Gastroesophageal sphincter (tissue), 4 donors: ENCODE measurements at regions not wholly inside any gene's neighbourhood (a gene's known extent, or its start where the extent isn't known, plus 50 kb on each side); places are given as distances from the start of the nearest gene placed in this dataset.

Experiments
- ATAC-seq: fragments of 150-250 bp; one replicate; pipeline ENCODE4 v1.9.1; 2016; ENCODE audit warnings: mild to moderate bottlenecking, moderate library complexity
- H3K27ac ChIP-seq, 4 donors: fragments of 200-600 bp; sonication (generic) in 3 of 4; 1 replicate in 3 of 4; 2 replicates in 1 of 4; pipeline ENCODE4 v1.5.1; 2016 to 2019
- H3K27me3 ChIP-seq: fragments of 200-600 bp; sonication (generic); one replicate; pipeline ENCODE4 v1.5.1; 2019
- H3K36me3 ChIP-seq, 2 donors: fragments of 200-600 bp; sonication (generic); one replicate each; pipeline ENCODE4 v1.5.1; 2019; ENCODE audit warnings: control low read depth in 1 of 2
- H3K4me1 ChIP-seq, 3 donors: fragments of 200-600 bp; sonication (generic); 1 replicate in 2 of 3; 2 replicates in 1 of 3; pipeline ENCODE4 v1.5.1; 2016 to 2019; ENCODE audit warnings: control low read depth in 2 of 3
- H3K4me3 ChIP-seq, 2 donors: fragments of 200-600 bp; sonication (generic); one replicate each; pipeline ENCODE4 v1.5.1; 2019; ENCODE audit warnings: mild to moderate bottlenecking in 1 of 2, moderate library complexity in 1 of 2
- H3K9me3 ChIP-seq, 3 donors: fragments of 200-600 bp; sonication (generic); one replicate each; pipeline ENCODE4 v1.5.1; 2017 to 2019; ENCODE audit warnings: control low read depth in 2 of 3
- CTCF ChIP-seq, 4 experiments: fragments of 200-600 bp in 2 of 4; fragments of 450-650 bp in 2 of 4; sonication (generic) in 1 of 4; IDR thresholded peaks; one replicate each; pipeline ENCODE4 v1.5.1; 2017 to 2019; ENCODE audit warnings: antibody characterized with exemption in 4 of 4, mild to moderate bottlenecking in 2 of 4, moderate library complexity in 2 of 4
- EP300 ChIP-seq: sonication (generic); formaldehyde crosslinking; IDR thresholded peaks from one replicate; pipeline ENCODE4 v1.6.1; 2017; ENCODE audit warnings: antibody characterized with exemption, mild to moderate bottlenecking
- POLR2A ChIP-seq, 2 donors: fragments of 450-650 bp; IDR thresholded peaks; one replicate each; pipeline ENCODE4 v1.6.1; 2017; ENCODE audit warnings: antibody characterized with exemption in 2 of 2, mild to moderate bottlenecking in 2 of 2, moderate library complexity in 1 of 2
- POLR2AphosphoS5 ChIP-seq: sonication (generic); formaldehyde crosslinking; IDR thresholded peaks from one replicate; pipeline ENCODE4 v1.6.1; 2017; ENCODE audit warnings: antibody characterized with exemption
- WGBS, 2 donors: methylation state at CpG; one replicate each; pipeline ENCODE4 v1.1.5; 2018; ENCODE audit warnings: low coverage in 1 of 2; 5-methylcytosine and 5-hydroxymethylcytosine counted together

- 25 to 46% methylated on average over 1 of the region's 1 CpG for WGBS, 2 donors
- ATAC-seq: no peak
- Histone ChIP-seq H3K9me3 (peaks cover 0 to 8% (median 0%) of the 10 kb centered on the region in 3 donors), H3K36me3 (no peaks in the 10 kb centered on the region), H3K27me3 (no peaks in the 10 kb centered on the region), H3K27ac (no peak overlapping the region), H3K4me1 (no peaks in the 10 kb centered on the region), H3K4me3 (no peak overlapping the region)
- no peak for TF ChIP-seq EP300
- no peak for TF ChIP-seq CTCF (IDR thresholded peaks at IDR 0.05)
- no peak for TF ChIP-seq POLR2A (IDR thresholded peaks at IDR 0.05)
- no peak for TF ChIP-seq POLR2AphosphoS5
These were observed 317.6 kb downstream of the PLA2G4A start for GRCh38 chr1:187146388-187146787.

GRCh38 chr1:187151555-187151954, 322.8 kb downstream of the PLA2G4A start:
- Histone ChIP-seq H3K4me3 (no peak overlapping the region), H3K4me1 (no peaks in the 10 kb centered on the region), H3K27ac (no peak overlapping the region), H3K9me3 (peaks cover 0 to 32% (median 0%) of the 10 kb centered on the region in 3 donors), H3K27me3 (no peaks in the 10 kb centered on the region), H3K36me3 (no peaks in the 10 kb centered on the region)
- TF ChIP-seq POLR2A (IDR thresholded peaks at IDR 0.05): no peak
- TF ChIP-seq POLR2AphosphoS5: no peak
- TF ChIP-seq EP300: no peak
- no peak for TF ChIP-seq CTCF (IDR thresholded peaks at IDR 0.05)
- ATAC-seq: no peak

- H3K4me1 ChIP-seq: no peaks in the 10 kb centered on the region
- H3K4me3 ChIP-seq: no peak overlapping the region
- H3K36me3 ChIP-seq: no peaks in the 10 kb centered on the region
- peaks cover 0 to 32% (median 0%) of the 10 kb centered on the region in 3 donors for H3K9me3 ChIP-seq
- ATAC-seq: no peak
- H3K27ac ChIP-seq: no peak overlapping the region
- 44% methylated on average over 1 of the region's 1 CpG; no CpG with 5 or more reads in 1 of the 2 donors for WGBS, 2 donors
- TF ChIP-seq CTCF (IDR thresholded peaks at IDR 0.05) (no peak), POLR2AphosphoS5 (no peak), EP300 (no peak), POLR2A (IDR thresholded peaks at IDR 0.05) (no peak)
- no peaks in the 10 kb centered on the region for H3K27me3 ChIP-seq
These were observed 324.3 kb downstream of the PLA2G4A start for GRCh38 chr1:187153047-187153446.

- H3K4me3 ChIP-seq: no peak overlapping the region
- H3K4me1 ChIP-seq: no peaks in the 10 kb centered on the region
- H3K9me3 ChIP-seq: peaks cover 0 to 21% (median 0%) of the 10 kb centered on the region in 3 donors
- WGBS, 2 donors: 40 to 56% methylated on average over 1 of the region's 1 CpG
- ATAC-seq: no peak
- no peak overlapping the region for H3K27ac ChIP-seq
- no peaks in the 10 kb centered on the region for H3K36me3 ChIP-seq
- H3K27me3 ChIP-seq: no peaks in the 10 kb centered on the region
- no peak for TF ChIP-seq CTCF (IDR thresholded peaks at IDR 0.05)
- TF ChIP-seq EP300: no peak
- TF ChIP-seq POLR2A (IDR thresholded peaks at IDR 0.05): no peak
- no peak for TF ChIP-seq POLR2AphosphoS5
These were observed 328.4 kb downstream of the PLA2G4A start for GRCh38 chr1:187157115-187157514.

GRCh38 chr1:187157552-187157951, 328.8 kb downstream of the PLA2G4A start:
- 40 to 70% methylated on average over 1 to 2 of the region's 2 CpGs for WGBS, 2 donors
- Histone ChIP-seq H3K36me3 (no peaks in the 10 kb centered on the region), H3K27me3 (no peaks in the 10 kb centered on the region), H3K4me1 (no peaks in the 10 kb centered on the region), H3K27ac (no peak overlapping the region), H3K9me3 (peaks cover 0 to 17% (median 0%) of the 10 kb centered on the region in 3 donors), H3K4me3 (no peak overlapping the region)
- TF ChIP-seq POLR2AphosphoS5 (no peak), POLR2A (IDR thresholded peaks at IDR 0.05) (no peak), CTCF (IDR thresholded peaks at IDR 0.05) (no peak), EP300 (no peak)
- no peak for ATAC-seq
